Endothelial cell of umbilical vein (primary cell): ENCODE measurements at regions not wholly inside any gene's neighbourhood (a gene's known extent, or its start where the extent isn't known, plus 50 kb on each side); places are given as distances from the start of the nearest gene placed in this dataset.

Experiments
- JUN ChIP-seq: IDR thresholded peaks from 2 replicates; pipeline ENCODE4 v1.6.1; 2011; ENCODE audit warnings: borderline replicate concordance, low read depth; ENCODE audit not compliant: insufficient read length, insufficient read depth
- POLR2A ChIP-seq: IDR thresholded peaks from 2 replicates; pipeline ENCODE4 v1.6.1; 2012; ENCODE audit warnings: low read depth, mild to moderate bottlenecking, control low read depth, low read length
- POLR2AphosphoS5 ChIP-seq: IDR thresholded peaks from 2 replicates; pipeline ENCODE4 v1.6.1; 2012; ENCODE audit warnings: low read depth, mild to moderate bottlenecking, control low read depth, low read length, moderate library complexity; ENCODE audit not compliant: insufficient read depth
- TF ChIP-seq, protein P1 (sequence below), 2 donors: IDR thresholded peaks; 1 replicate in 1 of 2; 2 replicates in 1 of 2; pipeline ENCODE4 v1.5.1; 2011; ENCODE audit warnings: low read length in 2 of 2, mild to moderate bottlenecking in 2 of 2, moderate library complexity in 2 of 2, control low read depth in 1 of 2, inconsistent platforms in 1 of 2, low read depth in 1 of 2; ENCODE audit not compliant: insufficient read depth in 1 of 2; ENCODE audit errors: extremely low read depth in 1 of 2
- TF ChIP-seq, protein P2 (sequence below): IDR thresholded peaks from 2 replicates; pipeline ENCODE4 v1.6.1; 2011; ENCODE audit not compliant: insufficient read depth, insufficient read length

DNA sequence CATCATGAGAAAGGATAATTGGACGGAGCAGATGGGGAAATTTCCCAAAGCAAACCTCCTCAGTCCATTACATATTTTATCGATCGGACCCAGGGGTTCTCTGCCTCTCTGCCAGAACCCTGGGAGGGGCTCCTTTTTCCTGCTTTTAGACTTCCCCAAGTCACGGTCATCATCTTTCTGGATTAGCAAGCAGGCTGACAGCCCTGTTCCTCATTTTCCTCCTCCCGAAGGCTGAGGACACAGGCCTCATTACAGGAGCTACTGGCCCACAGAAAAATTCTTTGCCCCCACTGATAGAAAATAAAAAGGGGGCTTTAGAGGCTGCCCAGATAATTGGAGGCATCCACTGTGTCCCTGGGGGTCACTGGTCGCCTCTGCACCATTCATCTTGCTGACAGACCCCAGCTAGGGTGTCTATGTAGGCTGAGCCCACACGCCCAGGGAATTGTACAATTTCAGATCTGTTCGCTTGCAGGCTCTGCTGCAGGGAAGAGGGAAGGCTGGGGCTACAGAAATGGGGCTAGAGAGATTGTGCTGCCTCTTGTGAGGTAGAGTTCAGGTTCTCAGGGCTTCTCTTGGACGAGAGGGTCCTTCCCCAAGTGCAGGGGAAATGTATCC is 125.7 kb upstream of the SDK1 start:
- TF ChIP-seq JUN (no peak), POLR2A (no peak), POLR2AphosphoS5 (no peak)
- TF ChIP-seq, protein P1, sequence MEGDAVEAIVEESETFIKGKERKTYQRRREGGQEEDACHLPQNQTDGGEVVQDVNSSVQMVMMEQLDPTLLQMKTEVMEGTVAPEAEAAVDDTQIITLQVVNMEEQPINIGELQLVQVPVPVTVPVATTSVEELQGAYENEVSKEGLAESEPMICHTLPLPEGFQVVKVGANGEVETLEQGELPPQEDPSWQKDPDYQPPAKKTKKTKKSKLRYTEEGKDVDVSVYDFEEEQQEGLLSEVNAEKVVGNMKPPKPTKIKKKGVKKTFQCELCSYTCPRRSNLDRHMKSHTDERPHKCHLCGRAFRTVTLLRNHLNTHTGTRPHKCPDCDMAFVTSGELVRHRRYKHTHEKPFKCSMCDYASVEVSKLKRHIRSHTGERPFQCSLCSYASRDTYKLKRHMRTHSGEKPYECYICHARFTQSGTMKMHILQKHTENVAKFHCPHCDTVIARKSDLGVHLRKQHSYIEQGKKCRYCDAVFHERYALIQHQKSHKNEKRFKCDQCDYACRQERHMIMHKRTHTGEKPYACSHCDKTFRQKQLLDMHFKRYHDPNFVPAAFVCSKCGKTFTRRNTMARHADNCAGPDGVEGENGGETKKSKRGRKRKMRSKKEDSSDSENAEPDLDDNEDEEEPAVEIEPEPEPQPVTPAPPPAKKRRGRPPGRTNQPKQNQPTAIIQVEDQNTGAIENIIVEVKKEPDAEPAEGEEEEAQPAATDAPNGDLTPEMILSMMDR (IDR thresholded peaks at IDR 0.05; ENCODE audit: extremely low read depth in 1 of 2, insufficient read depth in 1 of 2, low read depth in 1 of 2, low read length in 2 of 2), result no peak
- TF ChIP-seq, protein P2, sequence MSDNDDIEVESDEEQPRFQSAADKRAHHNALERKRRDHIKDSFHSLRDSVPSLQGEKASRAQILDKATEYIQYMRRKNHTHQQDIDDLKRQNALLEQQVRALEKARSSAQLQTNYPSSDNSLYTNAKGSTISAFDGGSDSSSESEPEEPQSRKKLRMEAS, result no peak
